ENCODE measurements at regions not wholly inside any gene's neighbourhood (a gene's known extent, or its start where the extent isn't known, plus 50 kb on each side); places are given as distances from the start of the nearest gene placed in this dataset.

GRCh38 chr1:80462006-80462405 lies 1338.7 kb upstream of the ADGRL2 start:
- TF ChIP-seq CTCF (IDR thresholded peaks at IDR 0.05 in 4 of 5, conservative IDR thresholded peaks at IDR 0.05 in 1 of 5) (no peak), POLR2A (IDR thresholded peaks at IDR 0.05) (no peak)
